NT2/D1 (cell line): ENCODE measurements at regions not wholly inside any gene's neighbourhood (a gene's known extent, or its start where the extent isn't known, plus 50 kb on each side); places are given as distances from the start of the nearest gene placed in this dataset.

Experiments
- DNase-seq: peaks from one replicate; pipeline ENCODE4 v3.0.0-alpha.2; 2011; ENCODE audit warnings: low read depth, low spot score
- H3K27me3 ChIP-seq: 2 replicates; pipeline ENCODE4 v1.6.0; 2011; ENCODE audit warnings: mild to moderate bottlenecking; ENCODE audit not compliant: insufficient read length, insufficient read depth
- H3K36me3 ChIP-seq: 2 replicates; pipeline ENCODE4 v1.6.1; 2011; ENCODE audit warnings: mild to moderate bottlenecking, low read length, mixed read lengths; ENCODE audit not compliant: insufficient read depth, insufficient read length
- H3K4me1 ChIP-seq: 2 replicates; pipeline ENCODE4 v1.5.1; 2011; ENCODE audit not compliant: insufficient read depth, insufficient read length
- H3K4me3 ChIP-seq: 2 replicates; pipeline ENCODE4 v1.5.1; 2011; ENCODE audit warnings: low read depth; ENCODE audit not compliant: insufficient read length
- H3K9ac ChIP-seq: 2 replicates; pipeline ENCODE4 v1.6.0; 2011; ENCODE audit warnings: low read depth; ENCODE audit not compliant: insufficient read length
- H3K9me3 ChIP-seq: 2 replicates; pipeline ENCODE4 v1.5.1; 2011; ENCODE audit warnings: mild to moderate bottlenecking, low read length; ENCODE audit not compliant: insufficient read depth
- SUZ12 ChIP-seq: IDR thresholded peaks from 2 replicates; pipeline ENCODE4 v1.6.1; 2011; ENCODE audit not compliant: insufficient read length, insufficient read depth; ENCODE audit errors: extremely low read depth
- YY1 ChIP-seq: IDR thresholded peaks from 2 replicates; pipeline ENCODE4 v1.6.1; 2011; ENCODE audit not compliant: insufficient read length, insufficient read depth
- ZNF274 ChIP-seq: IDR thresholded peaks from 2 replicates; pipeline ENCODE4 v1.6.1; 2011; ENCODE audit warnings: mild to moderate bottlenecking, low read depth, low read length

DNA sequence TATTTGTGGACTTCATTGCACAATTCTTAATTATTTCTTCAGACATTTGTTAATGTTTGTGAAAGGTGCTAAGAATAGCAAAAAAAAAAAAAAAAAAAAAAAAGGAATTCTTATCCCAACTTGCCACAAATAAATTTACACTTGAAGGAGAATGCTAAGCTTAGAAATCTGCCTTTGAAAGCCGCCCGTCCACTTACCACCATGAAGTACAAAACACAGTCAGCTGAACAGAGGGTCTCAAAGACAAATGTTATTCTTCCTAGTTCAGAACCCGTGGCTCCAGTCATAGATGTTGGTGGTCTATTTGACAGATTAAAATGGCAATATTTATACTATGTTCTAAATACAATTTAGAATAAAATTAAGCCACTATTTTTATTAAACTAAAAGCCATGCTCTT is 141.2 kb downstream of the ELAPOR2 start:
- Histone ChIP-seq H3K9me3 (no peaks in the 10 kb centered on the region), H3K4me3 (no peak overlapping the region), H3K4me1 (no peaks in the 10 kb centered on the region), H3K9ac (no peak overlapping the region), H3K27me3 (no peaks in the 10 kb centered on the region), H3K36me3 (peaks cover 2% of the 10 kb centered on the region)
- no peak for TF ChIP-seq SUZ12
- TF ChIP-seq ZNF274 = no peak
- TF ChIP-seq YY1 = no peak
- DNase-seq = peak; percentile 50

DNA sequence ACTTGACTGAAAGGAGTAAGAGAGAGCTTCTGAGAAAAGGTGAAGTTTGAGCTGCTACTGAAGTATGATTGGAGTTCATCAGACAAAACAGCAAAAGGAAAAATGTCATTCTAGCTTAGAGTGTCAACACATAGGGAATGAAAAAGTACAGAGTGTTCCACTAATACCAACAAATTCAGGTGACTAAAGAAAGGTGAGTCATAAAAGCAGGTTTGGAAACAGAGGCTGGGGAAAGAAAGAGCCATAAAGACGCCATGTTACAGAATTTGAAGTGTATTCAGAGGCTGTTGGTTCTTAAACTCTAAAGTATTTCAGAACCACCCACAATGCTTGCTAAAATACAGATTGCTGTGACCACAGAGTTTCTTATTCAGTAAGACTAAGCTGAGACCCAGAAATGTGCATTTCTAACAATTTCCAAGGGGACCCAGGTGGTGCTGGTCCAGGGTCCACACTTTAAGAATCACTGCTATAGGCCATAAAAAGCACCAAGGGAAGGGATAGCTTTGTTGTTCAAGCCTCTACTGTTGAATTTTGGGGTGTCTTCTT is 143.1 kb downstream of the ELAPOR2 start:
- Histone ChIP-seq H3K9ac (no peak overlapping the region), H3K36me3 (peaks cover 11% of the 10 kb centered on the region), H3K27me3 (no peaks in the 10 kb centered on the region), H3K9me3 (no peaks in the 10 kb centered on the region), H3K4me3 (no peak overlapping the region), H3K4me1 (no peaks in the 10 kb centered on the region)
- TF ChIP-seq YY1 (no peak), ZNF274 (no peak), SUZ12 (no peak)
- no peak for DNase-seq

DNA sequence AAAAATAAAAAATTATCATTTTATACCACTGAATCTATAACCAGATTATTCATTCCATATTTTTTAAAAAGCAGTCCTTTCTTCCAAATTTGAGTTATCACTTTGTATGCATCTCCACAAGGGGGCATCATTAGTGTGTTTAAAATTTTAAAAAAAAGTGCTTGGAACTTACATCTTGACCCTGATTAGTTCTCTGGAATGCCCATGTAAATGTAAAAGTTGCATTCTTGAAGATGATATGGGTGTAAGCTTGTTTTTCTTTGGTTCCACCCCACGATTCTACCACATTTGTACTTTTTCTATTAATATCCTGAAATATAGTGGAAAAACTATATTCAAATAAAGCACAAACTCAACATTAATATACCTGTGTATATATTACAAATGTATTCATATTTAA is 144.9 kb downstream of the ELAPOR2 start:
- no peak overlapping the region for H3K9ac ChIP-seq
- no peaks in the 10 kb centered on the region for H3K9me3 ChIP-seq
- peaks cover 14% of the 10 kb centered on the region for H3K36me3 ChIP-seq
- TF ChIP-seq SUZ12 (no peak), ZNF274 (no peak)
- H3K4me1 ChIP-seq = no peaks in the 10 kb centered on the region
- DNase-seq = peak; percentile 2
- H3K4me3 ChIP-seq = no peak overlapping the region
- H3K27me3 ChIP-seq = no peaks in the 10 kb centered on the region
